ENCODE measurements at regions not wholly inside any gene's neighbourhood (a gene's known extent, or its start where the extent isn't known, plus 50 kb on each side); places are given as distances from the start of the nearest gene placed in this dataset.

DNA sequence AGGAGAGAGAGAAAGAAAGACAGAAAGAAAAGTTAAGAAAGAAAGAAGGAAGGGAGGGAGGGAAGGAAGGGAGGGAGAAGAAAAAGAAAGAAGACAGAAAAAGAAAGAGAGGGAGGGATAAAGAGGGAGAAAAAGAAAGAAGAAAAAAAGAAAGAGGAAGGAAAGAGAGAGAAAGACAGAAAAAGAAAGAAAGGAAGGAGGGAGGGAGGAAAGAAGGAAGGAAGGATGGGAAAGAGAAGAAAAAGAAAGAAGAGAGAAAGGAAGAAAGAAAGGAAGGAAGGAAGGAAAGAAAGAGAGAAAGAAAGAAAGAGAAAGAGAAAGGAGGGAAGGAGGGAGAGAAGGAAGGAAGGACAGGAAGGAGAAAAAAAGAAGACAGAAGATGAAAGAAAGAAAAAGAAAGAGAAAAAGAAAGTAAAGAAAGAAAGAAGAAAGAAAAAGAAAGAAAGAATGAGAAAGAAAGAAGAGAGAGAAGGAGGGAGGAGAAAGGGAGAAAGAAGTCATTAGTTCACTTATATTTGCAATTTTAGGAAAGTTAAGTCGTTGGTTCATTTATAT lies 567.2 kb upstream of the CBLB start:
- TF ChIP-seq, protein P1, sequence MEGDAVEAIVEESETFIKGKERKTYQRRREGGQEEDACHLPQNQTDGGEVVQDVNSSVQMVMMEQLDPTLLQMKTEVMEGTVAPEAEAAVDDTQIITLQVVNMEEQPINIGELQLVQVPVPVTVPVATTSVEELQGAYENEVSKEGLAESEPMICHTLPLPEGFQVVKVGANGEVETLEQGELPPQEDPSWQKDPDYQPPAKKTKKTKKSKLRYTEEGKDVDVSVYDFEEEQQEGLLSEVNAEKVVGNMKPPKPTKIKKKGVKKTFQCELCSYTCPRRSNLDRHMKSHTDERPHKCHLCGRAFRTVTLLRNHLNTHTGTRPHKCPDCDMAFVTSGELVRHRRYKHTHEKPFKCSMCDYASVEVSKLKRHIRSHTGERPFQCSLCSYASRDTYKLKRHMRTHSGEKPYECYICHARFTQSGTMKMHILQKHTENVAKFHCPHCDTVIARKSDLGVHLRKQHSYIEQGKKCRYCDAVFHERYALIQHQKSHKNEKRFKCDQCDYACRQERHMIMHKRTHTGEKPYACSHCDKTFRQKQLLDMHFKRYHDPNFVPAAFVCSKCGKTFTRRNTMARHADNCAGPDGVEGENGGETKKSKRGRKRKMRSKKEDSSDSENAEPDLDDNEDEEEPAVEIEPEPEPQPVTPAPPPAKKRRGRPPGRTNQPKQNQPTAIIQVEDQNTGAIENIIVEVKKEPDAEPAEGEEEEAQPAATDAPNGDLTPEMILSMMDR (IDR thresholded peaks at IDR 0.05; ENCODE audit: low read depth, low read length), result no peak
- TF ChIP-seq EZH2phosphoT487 (IDR thresholded peaks at IDR 0.05; ENCODE audit: low read depth), result no peak
